Activated naive CD8-positive, alpha-beta T cell treated with anti-CD3 and anti-CD28 coated beads for 36 hours (primary cell): ENCODE measurements at regions not wholly inside any gene's neighbourhood (a gene's known extent, or its start where the extent isn't known, plus 50 kb on each side); places are given as distances from the start of the nearest gene placed in this dataset.
"Not testable (repeated sequence)": the region's sequence is repeated elsewhere in the genome, so short reads cannot be mapped to it uniquely, and the experiment has no call there.

Source experiments
- DNase-seq: peaks from one replicate; pipeline ENCODE4 v3.0.0; 2021
- H3K27ac Mint-ChIP-seq: one replicate; pipeline ENCODE4 v1.8.0; 2022; ENCODE audit warnings: mild to moderate bottlenecking, moderate library complexity, mixed read lengths
- H3K27me3 Mint-ChIP-seq: one replicate; pipeline ENCODE4 v1.8.0; 2022; ENCODE audit warnings: mild to moderate bottlenecking, mixed read lengths
- H3K36me3 Mint-ChIP-seq: one replicate; pipeline ENCODE4 v1.8.0; 2021; ENCODE audit warnings: mild to moderate bottlenecking, mixed read lengths
- H3K4me1 Mint-ChIP-seq: one replicate; pipeline ENCODE4 v1.8.0; 2021; ENCODE audit warnings: mixed read lengths
- H3K4me3 Mint-ChIP-seq: one replicate; pipeline ENCODE4 v1.8.0; 2022; ENCODE audit warnings: mild to moderate bottlenecking, moderate library complexity, mixed read lengths
- H3K9me3 Mint-ChIP-seq: one replicate; pipeline ENCODE4 v1.8.0; 2022; ENCODE audit warnings: mixed read lengths

DNA sequence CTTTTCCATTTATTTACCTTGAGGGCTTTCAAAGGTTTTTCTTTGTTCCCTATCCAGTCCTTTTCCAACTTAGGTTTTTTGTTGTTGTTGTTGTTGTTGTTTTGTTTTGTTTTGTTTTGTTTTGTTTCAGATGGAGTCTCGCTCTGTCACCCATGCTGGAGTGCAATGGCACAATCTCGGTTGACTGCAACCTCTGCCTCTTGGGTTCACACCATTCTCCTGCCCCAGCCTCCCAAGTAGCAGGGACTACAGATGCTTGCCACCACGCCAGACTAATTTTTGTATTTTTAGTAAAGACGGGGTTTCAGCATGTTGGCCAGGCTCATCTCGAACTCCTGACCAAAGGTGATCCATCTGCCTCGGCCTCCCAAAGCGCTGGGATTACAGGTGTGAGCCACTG is 2906.0 kb downstream of the RPIA start:
- H3K36me3 Mint-ChIP-seq, H3K4me3 Mint-ChIP-seq, H3K9me3 Mint-ChIP-seq, H3K27ac Mint-ChIP-seq, H3K4me1 Mint-ChIP-seq, DNase-seq, H3K27me3 Mint-ChIP-seq: not testable (repeated sequence)

- H3K9me3 Mint-ChIP-seq, H3K27me3 Mint-ChIP-seq, H3K36me3 Mint-ChIP-seq, H3K27ac Mint-ChIP-seq, DNase-seq, H3K4me3 Mint-ChIP-seq, H3K4me1 Mint-ChIP-seq: not testable (repeated sequence)
Observed at GRCh38 chr2:91598519-91598918, 2907.0 kb downstream of the RPIA start.

GRCh38 chr2:91599000-91599399 is 2907.5 kb downstream of the RPIA start:
- not testable (repeated sequence) for H3K27me3 Mint-ChIP-seq, H3K36me3 Mint-ChIP-seq, H3K27ac Mint-ChIP-seq, H3K4me1 Mint-ChIP-seq, DNase-seq, H3K9me3 Mint-ChIP-seq, H3K4me3 Mint-ChIP-seq

- not testable (repeated sequence) for H3K4me1 Mint-ChIP-seq, H3K9me3 Mint-ChIP-seq, H3K4me3 Mint-ChIP-seq, H3K27ac Mint-ChIP-seq, H3K36me3 Mint-ChIP-seq, H3K27me3 Mint-ChIP-seq, DNase-seq
Observed at GRCh38 chr2:91602860-91603259, 2911.4 kb downstream of the RPIA start.

DNA sequence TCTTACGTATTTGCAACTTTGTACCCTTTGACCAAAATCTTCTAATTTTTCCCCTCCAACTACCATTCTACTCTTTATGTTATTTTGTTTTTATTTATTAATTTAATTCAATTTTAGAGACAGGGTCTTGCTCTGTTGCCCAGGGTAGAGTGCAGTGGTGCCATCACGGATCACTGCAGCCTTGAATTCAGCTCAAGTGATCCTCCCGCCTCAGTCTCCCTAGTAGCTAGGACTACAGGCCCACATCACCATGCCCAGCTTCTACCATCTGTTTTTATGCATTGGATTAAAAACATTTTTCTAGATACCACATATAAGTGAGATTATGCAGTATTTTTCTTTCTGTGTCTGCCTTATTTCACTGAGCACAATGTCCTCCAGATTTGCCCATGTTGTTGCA is 2912.5 kb downstream of the RPIA start:
- not testable (repeated sequence) for H3K9me3 Mint-ChIP-seq, H3K4me1 Mint-ChIP-seq, DNase-seq, H3K27ac Mint-ChIP-seq, H3K36me3 Mint-ChIP-seq, H3K4me3 Mint-ChIP-seq, H3K27me3 Mint-ChIP-seq

- not testable (repeated sequence) for H3K4me1 Mint-ChIP-seq, DNase-seq, H3K9me3 Mint-ChIP-seq, H3K36me3 Mint-ChIP-seq, H3K4me3 Mint-ChIP-seq, H3K27ac Mint-ChIP-seq, H3K27me3 Mint-ChIP-seq
Observed at GRCh38 chr2:91604629-91605028, 2913.2 kb downstream of the RPIA start.

- H3K27ac Mint-ChIP-seq, H3K27me3 Mint-ChIP-seq, H3K36me3 Mint-ChIP-seq, H3K4me3 Mint-ChIP-seq, H3K9me3 Mint-ChIP-seq, DNase-seq, H3K4me1 Mint-ChIP-seq: not testable (repeated sequence)
Observed at GRCh38 chr2:91623739-91624138, 2932.3 kb downstream of the RPIA start.

GRCh38 chr2:91628471-91628870 is 2937.0 kb downstream of the RPIA start:
- H3K9me3 Mint-ChIP-seq, H3K27me3 Mint-ChIP-seq, DNase-seq, H3K4me3 Mint-ChIP-seq, H3K27ac Mint-ChIP-seq, H3K4me1 Mint-ChIP-seq, H3K36me3 Mint-ChIP-seq: not testable (repeated sequence)

- DNase-seq, H3K27me3 Mint-ChIP-seq, H3K4me3 Mint-ChIP-seq, H3K36me3 Mint-ChIP-seq, H3K9me3 Mint-ChIP-seq, H3K4me1 Mint-ChIP-seq, H3K27ac Mint-ChIP-seq: not testable (repeated sequence)
Observed at GRCh38 chr2:91657193-91657592, 2965.7 kb downstream of the RPIA start.

DNA sequence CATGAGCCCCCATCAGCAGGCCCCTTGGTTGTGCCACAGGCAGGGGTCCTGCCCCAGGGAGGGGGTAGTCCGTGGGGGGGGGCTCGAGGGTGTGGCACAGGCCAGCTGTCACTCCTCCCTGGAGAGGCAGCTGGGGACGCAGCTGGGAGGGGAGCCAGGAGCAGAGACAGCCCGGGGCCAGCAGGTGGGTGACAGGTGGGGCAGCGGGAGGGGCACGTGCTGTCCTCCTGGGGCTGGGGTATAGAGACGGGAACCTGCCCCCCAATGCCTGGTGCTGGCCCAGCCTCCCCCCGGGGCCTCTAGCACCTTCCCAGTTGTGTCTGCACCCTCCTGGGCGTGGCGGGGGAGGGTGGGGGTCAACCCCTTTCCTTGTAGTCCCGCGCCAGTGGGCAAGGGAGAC is 2966.9 kb downstream of the RPIA start:
- DNase-seq, H3K4me3 Mint-ChIP-seq, H3K4me1 Mint-ChIP-seq, H3K27ac Mint-ChIP-seq, H3K27me3 Mint-ChIP-seq, H3K9me3 Mint-ChIP-seq, H3K36me3 Mint-ChIP-seq: not testable (repeated sequence)

- not testable (repeated sequence) for H3K4me1 Mint-ChIP-seq, H3K36me3 Mint-ChIP-seq, H3K4me3 Mint-ChIP-seq, H3K9me3 Mint-ChIP-seq, DNase-seq, H3K27ac Mint-ChIP-seq, H3K27me3 Mint-ChIP-seq
Observed at GRCh38 chr2:91659189-91659916, 2967.9 kb downstream of the RPIA start.

DNA sequence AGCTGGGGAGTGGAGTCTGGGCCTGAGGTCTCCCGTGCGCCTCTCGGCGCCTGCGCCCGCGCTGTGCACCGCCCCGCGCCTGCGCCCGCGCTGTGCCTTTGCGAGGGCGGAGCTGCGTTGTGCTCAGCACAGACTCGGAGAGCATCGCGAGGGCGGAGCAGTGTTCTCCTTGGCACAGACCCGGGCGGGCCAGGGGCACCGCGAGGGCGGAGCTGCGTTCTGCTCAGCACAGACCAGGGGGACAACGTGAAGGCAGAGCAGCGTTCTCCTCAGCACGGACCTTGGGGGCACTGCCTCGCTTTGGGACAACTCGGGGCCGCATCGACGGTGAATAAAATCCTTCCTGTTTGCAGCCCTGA is 2968.4 kb downstream of the RPIA start:
- not testable (repeated sequence) for DNase-seq, H3K27ac Mint-ChIP-seq, H3K9me3 Mint-ChIP-seq, H3K27me3 Mint-ChIP-seq, H3K4me1 Mint-ChIP-seq, H3K36me3 Mint-ChIP-seq
- peak overlapping the region; percentile 32 for H3K4me3 Mint-ChIP-seq

GRCh38 chr2:91667341-91667740 is 2975.9 kb downstream of the RPIA start:
- DNase-seq, H3K4me1 Mint-ChIP-seq, H3K27ac Mint-ChIP-seq, H3K4me3 Mint-ChIP-seq, H3K27me3 Mint-ChIP-seq, H3K36me3 Mint-ChIP-seq, H3K9me3 Mint-ChIP-seq: not testable (repeated sequence)

DNA sequence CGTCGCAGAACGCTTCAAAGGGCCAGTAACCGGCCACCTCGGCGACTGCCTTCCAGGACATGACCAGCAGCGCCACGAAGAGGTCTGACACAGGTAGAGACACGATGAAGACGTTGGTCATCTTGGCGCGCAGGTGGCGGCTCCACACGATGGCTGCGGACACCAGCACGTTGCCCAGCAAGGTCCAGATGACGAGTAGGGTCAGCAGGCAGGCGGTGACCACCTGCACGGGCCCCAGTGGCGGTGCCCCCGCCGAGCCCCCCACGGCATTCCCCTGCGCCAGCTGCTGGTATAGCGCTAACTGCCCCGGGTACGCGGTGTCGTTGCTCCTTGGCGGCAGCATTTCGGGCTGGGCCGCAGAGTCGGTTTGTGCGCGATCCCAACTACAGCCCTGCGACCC is 2994.1 kb downstream of the RPIA start:
- H3K27me3 Mint-ChIP-seq, H3K9me3 Mint-ChIP-seq, H3K27ac Mint-ChIP-seq: not testable (repeated sequence)

GRCh38 chr2:91686046-91686445 is 2994.6 kb downstream of the RPIA start:
- H3K4me1 Mint-ChIP-seq, H3K27ac Mint-ChIP-seq, H3K9me3 Mint-ChIP-seq: not testable (repeated sequence)

More for the DNA sequence above, 2994.1 kb downstream of the RPIA start:
- not testable (repeated sequence) for H3K4me1 Mint-ChIP-seq, H3K36me3 Mint-ChIP-seq, DNase-seq, H3K4me3 Mint-ChIP-seq

More at GRCh38 chr2:91686046-91686445, 2994.6 kb downstream of the RPIA start:
- not testable (repeated sequence) for H3K36me3 Mint-ChIP-seq, H3K27me3 Mint-ChIP-seq, DNase-seq, H3K4me3 Mint-ChIP-seq
